HG03565 (cell line): ENCODE measurements at regions not wholly inside any gene's neighbourhood (a gene's known extent, or its start where the extent isn't known, plus 50 kb on each side); places are given as distances from the start of the nearest gene placed in this dataset.
"Not testable (repeated sequence)": the region's sequence is repeated elsewhere in the genome, so short reads cannot be mapped to it uniquely, and the experiment has no call there.

Experiments used
- ATAC-seq: cut with Tn5 transposase; IDR thresholded peaks from one replicate; pipeline ENCODE4 v1.9.1; 2021; ENCODE audit warnings: mild to moderate bottlenecking, moderate library complexity; ENCODE audit not compliant: unreplicated experiment

DNA sequence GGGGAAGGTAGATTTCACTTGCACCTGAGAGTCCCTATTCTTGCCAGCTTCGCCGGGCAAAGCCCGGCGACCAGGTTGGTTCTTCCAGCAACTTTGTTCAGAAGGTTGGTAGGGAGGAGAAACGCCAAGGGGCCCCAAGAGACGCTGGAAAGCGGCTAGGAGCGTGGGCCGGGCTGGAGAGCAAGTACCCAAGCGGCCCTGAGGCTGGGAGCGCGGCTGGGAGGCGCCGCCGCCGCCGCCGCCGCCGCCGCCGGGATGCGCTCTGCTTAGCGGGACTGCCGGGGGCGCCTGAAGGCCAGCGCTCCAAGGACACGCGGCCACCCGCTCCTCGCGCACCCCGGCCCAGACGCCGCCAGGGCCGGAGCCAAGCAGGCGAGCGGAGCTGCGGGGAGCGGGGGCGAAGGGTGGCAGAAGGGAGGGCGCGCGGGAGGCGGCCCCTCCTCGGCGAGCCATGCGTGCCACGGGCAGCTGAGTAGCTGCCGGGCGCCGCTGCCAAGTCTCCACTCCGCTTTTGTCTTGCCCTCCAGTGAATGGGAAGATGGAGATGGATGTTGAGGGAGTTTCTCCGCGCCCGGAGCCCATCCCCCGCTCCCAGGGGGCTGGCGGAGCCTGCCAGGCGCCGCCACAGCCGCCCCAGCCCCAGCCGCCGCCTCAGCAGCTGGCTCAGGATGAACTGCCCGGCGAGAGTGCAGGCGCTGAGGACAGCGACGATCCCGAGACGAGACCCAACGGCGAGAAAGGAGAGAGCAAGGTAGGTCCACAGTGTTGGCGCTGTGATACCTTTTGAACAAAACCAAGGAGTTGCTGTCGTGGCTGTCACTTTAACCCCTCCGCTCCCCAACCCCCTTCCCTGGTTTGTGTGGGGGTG is 227.4 kb upstream of the AZI2 start:
- ATAC-seq: no peak

DNA sequence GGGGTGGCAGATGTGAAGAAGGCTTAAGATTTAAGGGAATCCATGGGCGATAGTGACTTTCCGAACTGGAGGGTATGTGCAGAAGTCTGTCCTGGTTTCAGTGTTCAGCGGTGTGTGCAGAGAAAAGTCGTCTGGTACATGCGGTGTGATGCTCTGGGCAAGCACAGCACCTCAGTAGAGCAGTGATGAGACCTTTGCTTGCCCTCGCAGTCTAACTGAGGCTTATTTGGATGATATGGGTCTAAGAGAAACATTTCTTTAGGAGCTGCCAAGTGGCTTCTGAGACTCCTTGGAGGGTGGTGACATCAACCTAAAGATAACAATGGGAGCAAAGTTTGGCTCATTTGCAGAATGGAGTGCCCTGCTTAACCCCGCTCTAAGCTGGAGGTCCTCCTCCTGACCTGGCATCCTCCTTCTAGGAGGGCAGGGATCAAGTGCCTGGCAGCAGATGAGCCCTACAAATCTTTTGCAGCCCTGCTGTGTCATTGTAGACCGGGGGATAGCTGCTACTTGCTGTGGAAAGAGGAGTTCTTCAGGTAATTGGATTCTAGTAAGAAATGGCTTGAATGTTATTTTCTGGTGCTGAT is 228.1 kb upstream of the AZI2 start:
- no peak for ATAC-seq

DNA sequence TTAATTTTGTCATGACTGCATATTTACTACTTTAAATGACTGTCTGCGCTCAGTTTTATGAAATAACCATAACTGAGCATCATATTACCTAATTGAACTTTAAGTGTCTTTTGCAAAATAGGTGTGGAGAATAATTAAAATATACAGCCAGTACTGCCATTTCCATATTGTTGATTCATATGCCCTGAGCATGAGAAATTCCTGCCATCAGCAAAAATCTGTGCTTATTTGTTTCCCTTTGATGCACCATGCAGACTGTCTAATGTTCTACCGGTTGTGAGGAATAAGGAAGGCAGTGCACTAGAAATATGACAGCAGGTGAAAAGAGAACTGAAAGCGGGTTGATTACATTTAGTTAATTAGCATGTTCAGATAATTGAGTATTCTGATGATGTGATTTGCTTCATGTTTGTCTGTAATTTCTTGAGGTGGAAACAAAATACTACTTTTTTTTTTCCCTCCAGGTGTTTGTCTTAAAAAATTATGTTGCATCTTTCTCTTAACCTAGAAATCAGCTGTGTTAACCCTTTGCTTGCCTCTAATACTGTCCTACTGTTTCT is 229.4 kb upstream of the AZI2 start:
- ATAC-seq: no peak

DNA sequence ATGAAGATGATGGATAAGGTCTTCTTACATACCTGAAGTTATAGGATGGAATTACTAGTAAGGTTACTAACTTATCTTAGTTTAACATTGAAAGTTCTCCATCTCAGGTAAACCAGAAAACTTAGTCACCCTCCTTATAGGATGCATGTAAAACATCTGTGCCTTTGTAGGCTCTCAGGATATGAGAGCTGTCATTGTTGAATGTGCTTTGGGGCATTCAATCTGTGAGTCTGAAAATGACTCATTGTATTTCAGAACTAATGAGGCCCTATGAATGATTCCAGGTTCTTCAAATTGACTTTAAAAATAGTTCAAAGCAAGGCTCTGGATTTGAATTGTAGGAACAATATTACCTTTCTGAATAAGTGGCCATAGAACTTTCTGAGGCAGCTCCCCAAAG is 237.7 kb upstream of the AZI2 start:
- ATAC-seq: peak; percentile 60

DNA sequence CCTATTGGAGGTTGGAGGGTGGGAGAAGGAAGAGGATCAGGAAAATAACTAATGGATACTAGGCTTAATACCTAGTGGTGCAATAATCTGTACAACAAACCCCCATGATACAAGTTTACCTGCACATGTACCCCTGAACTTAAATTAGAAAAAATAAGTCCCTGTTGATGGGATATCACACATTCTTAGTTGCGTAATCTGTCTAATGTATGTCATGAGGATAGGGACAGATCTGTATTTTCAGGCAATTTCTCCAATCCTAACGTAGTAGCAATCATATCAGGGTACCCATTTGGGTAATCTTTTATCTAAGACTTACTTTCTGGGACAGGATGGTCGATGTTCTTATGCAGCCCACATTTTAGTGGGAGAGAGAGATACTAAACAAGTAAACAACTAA is 239.1 kb upstream of the AZI2 start:
- ATAC-seq: no peak

DNA sequence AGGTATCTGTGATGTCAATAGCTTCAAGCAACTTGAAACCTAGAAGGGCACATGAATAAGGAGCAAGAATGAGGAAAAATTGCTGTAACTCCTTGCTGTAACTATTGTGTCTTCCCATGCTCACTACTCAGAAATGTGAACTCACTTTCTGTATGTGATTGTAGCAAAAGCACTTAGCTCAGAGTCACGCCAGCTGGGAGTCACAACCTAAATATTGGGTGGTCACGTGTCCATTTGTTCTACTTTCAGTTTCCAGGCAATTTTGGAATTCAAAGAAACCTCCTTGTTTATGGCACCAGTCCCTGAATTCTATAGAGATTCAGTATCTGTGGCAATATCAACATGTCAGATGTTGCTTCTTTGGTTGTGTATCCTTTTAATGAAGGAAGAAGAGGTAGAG is 241.6 kb upstream of the AZI2 start:
- no peak for ATAC-seq

DNA sequence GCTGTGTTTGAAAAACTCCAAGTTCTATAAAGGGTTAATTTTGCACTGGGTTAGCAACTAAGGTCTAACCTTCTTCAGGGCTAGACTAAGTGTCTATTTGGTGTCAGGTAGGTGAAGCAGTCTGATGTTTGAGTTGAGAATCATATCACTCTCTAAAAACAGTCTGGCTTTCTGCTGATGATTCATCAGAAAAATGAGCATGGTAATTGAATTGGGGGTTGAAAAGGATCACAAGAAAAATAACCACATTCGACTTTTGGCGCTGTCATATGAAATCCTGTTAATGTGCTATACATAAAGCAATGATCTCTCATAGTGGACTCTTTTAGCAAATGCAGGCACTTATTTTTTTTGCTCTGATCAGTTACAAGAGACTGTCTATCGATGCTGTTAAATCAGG is 242.2 kb upstream of the AZI2 start:
- no peak for ATAC-seq

DNA sequence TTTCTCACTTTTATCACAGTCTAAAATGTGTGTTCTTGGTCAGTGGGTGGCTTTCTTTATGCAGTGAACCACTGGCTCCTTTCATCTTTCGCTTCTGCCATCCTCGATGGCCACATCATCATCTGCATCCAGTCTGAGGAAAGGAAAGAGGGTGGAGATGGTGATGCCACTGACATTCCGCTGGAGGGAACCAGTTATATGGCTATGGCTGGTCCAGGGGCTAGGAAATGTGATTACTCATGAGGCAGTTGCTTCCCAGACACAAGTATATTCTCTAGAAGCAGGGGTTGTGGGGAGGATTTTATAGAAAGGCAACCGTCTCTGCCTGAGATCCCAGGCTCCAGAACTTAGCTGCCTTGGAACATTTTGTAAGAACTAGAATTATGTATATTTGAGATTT is 246.7 kb upstream of the AZI2 start:
- no peak for ATAC-seq

DNA sequence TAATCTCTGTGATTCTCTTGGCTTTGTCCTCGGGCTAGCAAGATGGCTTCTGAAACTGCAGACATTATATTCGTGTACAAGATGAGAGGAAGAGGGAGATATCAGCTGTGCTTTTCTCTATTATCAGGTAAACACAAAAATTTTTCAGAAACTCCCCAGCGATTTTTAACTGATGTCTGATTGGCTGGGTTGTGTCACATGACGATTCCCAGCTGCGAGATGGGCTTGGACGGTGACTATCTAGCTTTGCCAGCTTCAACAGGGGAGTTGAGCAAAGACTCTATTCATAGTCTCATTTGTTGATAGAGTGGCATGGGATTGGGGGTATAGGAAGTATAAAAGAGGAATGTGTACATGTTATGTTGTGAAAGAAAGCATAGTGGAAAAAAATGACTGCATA is 248.8 kb upstream of the AZI2 start:
- ATAC-seq: no peak

DNA sequence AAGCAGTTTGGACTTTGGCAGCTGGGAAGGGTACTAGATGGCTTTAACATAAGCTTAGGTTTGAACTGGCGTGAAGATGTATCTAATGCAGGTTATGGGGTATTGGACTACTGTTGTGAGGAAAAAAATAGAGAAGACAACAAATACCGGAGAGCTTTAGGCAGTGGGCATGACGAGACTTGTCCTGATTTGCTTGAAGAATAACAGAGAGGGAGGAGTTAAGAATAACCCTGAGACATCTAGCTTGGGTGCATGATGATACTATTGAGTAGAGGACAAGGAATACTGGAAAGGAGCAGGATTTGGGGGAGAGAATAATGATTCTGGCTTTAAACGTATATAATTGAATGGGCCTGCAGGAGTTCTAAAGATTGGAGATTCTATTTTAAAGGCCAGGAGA is 249.5 kb upstream of the AZI2 start:
- no peak for ATAC-seq

DNA sequence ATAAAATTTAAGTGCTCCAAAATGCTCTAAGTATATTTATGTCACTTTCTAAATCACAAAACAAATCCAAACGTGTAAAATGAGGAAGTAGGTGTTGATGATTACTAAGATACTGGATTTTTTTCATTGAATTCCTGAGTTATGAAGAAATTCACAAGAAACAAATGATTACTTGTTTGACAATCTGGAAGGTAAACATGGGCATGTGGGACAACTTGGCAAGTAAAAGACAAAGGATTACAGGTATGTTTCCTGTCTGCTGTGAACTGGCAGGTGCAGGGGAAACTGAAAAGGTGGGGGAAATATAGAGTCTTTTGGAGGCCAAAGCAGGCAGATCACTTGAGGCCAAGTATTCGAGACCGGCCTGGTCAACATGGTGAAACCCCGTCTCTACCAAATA is 252.7 kb upstream of the AZI2 start:
- ATAC-seq: no peak

DNA sequence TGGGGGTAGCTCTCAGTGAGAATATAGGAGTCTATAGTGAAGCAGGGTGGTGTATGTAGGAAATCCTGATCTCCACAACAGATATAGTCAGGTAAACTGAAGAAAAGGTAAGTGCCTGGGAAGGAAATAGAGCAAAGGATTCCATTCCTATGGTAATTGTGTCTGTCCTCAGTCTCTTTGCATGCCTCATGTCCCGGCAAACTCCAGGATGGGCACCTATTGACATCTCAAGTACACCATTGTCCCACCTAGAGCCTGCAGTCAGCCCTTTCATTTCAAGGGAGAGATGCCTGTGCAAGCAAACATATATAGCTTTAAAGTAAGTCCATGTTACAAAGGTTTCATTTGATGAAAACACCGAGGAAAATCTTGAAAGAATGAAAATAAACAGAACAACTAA is 257.7 kb upstream of the AZI2 start:
- no peak for ATAC-seq

DNA sequence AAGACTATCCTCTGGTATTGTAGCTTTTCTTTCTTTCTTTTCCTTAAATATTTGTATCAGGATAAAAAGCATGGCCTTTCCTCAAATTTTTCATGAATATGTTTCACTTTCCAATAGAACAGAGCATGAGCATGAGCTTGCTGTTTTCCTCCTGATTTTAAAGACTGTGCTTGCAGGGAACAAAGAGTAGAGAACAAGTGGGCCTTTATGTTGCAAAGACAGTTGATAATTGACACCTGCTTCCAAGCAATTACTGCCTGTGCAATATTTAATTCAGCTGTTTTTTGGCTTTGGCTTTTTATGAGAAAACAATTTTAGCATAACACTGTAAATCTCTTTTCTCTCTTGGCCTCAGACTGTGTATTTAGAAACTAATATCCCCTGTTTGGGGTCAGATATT is 263.6 kb upstream of the AZI2 start:
- ATAC-seq: no peak

DNA sequence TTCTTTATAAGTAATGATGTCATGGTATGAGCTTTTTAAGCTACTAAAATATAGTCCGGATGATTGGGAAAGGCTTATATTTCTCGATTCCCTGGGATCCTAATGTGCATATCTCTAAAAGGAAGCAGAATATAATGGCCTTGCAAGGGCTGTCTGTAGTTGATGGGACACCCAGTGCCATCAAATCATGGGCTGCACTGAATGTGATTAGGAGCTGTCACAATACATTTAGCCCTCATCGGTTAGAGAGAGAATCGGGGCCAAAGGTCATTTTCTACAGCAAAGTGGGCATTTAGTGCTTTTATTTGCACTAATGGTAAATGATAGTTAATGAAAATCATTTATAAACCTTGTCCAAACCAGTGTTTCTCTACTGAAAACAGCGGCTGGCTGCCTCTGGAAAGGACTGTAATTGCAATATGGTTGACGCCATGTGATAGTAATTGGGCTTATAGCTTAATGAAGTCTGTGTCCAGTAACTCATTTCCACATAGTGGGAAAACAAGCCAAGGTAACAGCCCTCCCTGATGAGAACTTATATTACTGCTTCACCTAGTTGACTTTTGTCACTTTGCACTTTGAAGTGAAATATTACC is 265.0 kb upstream of the AZI2 start:
- ATAC-seq: no peak

DNA sequence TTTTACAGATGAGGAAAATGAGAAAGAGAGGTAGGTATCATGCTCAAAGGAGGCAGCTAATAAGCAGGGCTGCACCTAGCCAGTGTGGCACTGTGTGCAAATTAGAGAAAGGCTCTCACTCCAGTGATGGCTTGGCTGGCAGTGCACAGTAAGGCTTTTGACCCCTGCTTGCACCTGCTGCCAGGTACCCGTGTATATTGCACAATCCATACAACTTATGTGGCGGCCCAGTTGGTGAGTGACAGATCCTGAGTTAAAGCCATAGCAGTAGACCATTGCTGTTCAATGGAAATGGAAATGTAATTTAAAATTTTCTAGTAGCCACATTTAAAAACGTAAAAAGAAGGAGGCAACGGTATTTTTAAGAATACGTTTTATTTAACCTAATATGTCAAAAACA is 266.4 kb upstream of the AZI2 start:
- ATAC-seq: no peak

DNA sequence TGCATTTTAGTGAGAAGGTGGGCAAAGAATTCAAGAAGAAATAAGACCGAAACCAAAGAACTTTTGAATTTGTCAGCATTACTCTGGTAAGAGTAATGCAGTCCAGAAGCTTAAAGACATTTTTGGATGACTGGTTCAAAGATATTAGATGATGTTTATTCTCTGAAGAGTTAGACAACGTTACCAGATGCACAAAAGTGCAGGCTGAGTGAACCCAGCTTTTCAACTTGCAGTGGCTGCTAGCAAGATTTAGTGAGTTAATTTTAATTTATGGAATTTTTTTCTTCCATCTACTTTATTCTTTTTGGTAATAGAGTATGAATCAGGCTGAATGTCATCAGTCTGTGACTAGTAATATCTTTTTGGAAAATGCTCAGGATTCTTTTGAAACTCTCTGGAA is 267.3 kb upstream of the AZI2 start:
- no peak for ATAC-seq

DNA sequence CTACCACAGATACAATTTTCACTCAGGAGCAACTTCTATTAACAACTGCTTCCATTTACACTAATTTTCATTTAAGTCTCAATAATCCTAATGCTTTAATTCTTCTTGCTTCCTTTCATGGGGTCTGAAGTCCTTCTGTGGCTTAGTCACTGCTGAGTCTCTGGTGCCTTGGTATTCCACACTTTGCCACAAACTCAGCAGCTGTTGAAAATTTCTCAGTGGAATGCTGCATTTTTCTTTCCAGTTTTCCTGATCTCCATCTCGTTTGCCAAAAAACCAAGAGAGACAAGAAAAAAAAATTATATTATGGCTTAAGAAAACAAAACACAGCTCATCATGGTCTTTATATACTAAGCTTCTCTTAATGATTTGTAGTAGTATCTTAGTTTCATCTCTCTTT is 269.2 kb upstream of the AZI2 start:
- no peak for ATAC-seq

DNA sequence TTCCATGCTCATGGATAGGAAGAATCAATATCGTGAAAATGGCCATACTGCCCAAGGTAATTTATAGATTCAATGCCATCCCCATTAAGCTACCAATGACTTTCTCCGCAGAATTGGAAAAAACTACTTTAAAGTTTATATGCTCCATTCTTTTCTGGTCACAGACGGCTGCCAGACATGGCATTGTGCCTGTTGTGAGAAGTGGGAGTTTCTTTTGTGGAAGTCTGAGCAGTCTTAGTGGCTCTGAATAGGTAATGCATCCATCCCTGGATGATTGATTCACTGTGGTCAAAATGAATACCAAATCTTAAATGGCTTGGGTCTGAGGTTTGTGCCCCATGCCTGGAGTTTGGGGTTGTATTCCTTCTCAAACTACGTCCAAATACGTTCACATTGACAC is 274.5 kb upstream of the AZI2 start:
- ATAC-seq: no peak

DNA sequence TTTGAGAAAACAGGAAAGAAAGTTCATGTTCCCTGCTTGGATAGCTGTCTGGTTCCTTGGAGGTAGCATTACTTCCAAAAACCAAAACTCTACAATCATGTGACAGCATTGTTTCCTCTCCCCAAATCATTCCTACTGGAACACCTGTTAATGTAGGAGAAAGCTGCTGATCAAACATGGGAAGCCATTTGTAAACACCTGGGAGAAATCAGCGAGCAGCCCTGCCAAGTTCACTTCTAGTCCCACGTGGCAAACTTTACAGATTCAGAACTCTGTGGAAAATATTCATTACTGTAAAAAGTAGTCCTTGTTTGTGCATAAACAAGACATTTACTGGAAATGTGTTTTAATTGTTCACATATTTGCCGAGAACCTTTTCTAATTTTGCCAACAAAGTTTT is 275.5 kb upstream of the AZI2 start:
- no peak for ATAC-seq

DNA sequence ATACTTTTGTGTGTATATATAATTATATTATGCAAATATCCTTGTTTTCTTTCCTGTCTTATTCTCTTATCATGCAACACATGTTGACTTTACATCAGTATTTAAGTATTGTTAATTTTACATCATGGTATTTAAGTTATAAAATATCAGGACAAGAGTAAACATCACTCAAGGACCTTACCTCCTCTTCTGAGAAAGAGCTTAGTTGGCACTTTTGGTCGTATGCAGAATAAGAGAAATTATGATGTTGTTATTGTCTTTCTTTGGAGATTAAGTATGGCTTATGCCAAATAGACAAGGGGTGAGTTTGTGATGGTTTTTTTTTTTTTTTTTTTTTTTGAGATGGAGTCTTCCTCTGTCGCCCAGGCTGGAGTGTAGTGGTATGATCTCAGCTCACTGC is 279.2 kb upstream of the AZI2 start:
- ATAC-seq: not testable (repeated sequence)

DNA sequence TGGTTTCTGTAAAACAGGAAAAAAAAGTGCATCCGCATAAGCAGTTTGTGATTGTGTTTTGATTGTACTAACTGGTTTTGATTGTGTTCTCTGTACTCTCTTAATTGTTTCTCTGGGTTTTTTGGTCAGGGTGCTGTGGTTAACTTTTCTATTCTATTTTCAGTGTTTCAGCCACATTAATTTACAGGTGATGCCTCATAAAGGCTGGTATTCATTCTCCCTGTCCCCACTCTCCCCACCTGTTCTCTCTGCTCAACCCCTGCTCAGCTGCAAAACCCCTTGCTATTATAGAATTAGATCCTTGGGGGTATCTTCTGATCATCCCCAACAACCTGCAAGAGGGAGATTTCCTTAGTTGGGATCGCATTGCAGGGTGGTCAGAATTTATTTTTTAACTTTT is 285.4 kb upstream of the AZI2 start:
- no peak for ATAC-seq

DNA sequence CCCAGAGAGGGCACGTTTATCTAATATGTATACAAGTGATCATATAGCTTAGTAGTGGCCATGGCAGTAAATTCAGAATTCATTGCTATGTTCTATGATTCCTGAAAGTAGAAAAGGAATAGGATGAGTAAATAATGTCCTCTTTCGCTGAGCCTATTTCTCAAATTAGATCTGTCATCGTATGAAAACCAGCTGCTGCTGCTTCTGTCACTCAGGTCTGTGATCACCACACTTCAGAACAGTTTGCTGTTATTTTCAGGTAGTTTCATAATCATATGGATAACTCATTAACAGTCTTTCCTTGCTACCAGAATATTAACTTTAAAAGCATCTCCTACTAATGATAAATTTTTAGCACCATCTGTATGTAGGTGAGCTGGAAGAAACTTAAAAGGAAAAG is 289.1 kb upstream of the AZI2 start:
- no peak for ATAC-seq
